ENCODE measurements at regions not wholly inside any gene's neighbourhood (a gene's known extent, or its start where the extent isn't known, plus 50 kb on each side); places are given as distances from the start of the nearest gene placed in this dataset.

GRCh38 chr10:6716516-6716915 is 136.4 kb upstream of the PRKCQ start:
- no peaks in the 10 kb centered on the region for H3K9me3 ChIP-seq (ENCODE audit: control insufficient read depth, insufficient read depth, low read depth, low read length)
- CTCF ChIA-PET: interaction anchor here (1.2 kb wide), 1 partner anchor 28 kb away, joined by 4 read pairs; no protein-coding TSS in a partner anchor
- TF ChIP-seq ZSCAN4 (tag by site-specific recombination; IDR thresholded peaks at IDR 0.05) (peak; percentile 69; the same call in 1 of the 2 replicates), ZNF664 (tag by site-specific recombination; IDR thresholded peaks at IDR 0.05) (no peak)
- H3K4me1 ChIP-seq (ENCODE audit: control insufficient read depth, insufficient read depth, low read length): no peaks in the 10 kb centered on the region
- no peaks in the 10 kb centered on the region for H3K36me3 ChIP-seq (ENCODE audit: control insufficient read depth in 2 of 2, insufficient read depth in 1 of 2, low read length in 2 of 2)
- H3K4me3 ChIP-seq (ENCODE audit: low read depth, low read length): no peak overlapping the region
- H3K27ac ChIP-seq (ENCODE audit: extremely low read depth, low read depth, low read length): no peak overlapping the region
- POLR2A ChIA-PET: no interaction called here

- no peak overlapping the region for H3K27ac ChIP-seq (ENCODE audit: extremely low read depth, low read depth, low read length)
- no peaks in the 10 kb centered on the region for H3K4me1 ChIP-seq (ENCODE audit: control insufficient read depth, insufficient read depth, low read length)
- no peak overlapping the region for H3K4me3 ChIP-seq (ENCODE audit: low read depth, low read length)
- H3K9me3 ChIP-seq (ENCODE audit: control insufficient read depth, insufficient read depth, low read depth, low read length): no peaks in the 10 kb centered on the region
- ChIA-PET POLR2A (no interaction called here), CTCF (no interaction called here)
- no peaks in the 10 kb centered on the region for H3K36me3 ChIP-seq (ENCODE audit: control insufficient read depth in 2 of 2, insufficient read depth in 1 of 2, low read length in 2 of 2)
- TF ChIP-seq REST (tag by site-specific recombination; IDR thresholded peaks at IDR 0.05): peak; percentile 87
- TF ChIP-seq ZNF18 (tag by site-specific recombination; IDR thresholded peaks at IDR 0.05): no peak
- TF ChIP-seq ZNF280D (tag by site-specific recombination; IDR thresholded peaks at IDR 0.05): no peak
- no peak for TF ChIP-seq ZNF302 (tag by site-specific recombination; IDR thresholded peaks at IDR 0.05; ENCODE audit: low read depth)
Measured at GRCh38 chr10:6713716-6714115, 133.6 kb upstream of the PRKCQ start.

- ChIA-PET CTCF (interaction anchor here (0.6 kb wide), 1 partner anchor 12 kb away, joined by 3 read pairs; no protein-coding TSS in a partner anchor), POLR2A (no interaction called here)
- TF ChIP-seq YY2 (tag by site-specific recombination; IDR thresholded peaks at IDR 0.05): no peak
- TF ChIP-seq REST (tag by site-specific recombination; IDR thresholded peaks at IDR 0.05): peak; percentile 36
- Histone ChIP-seq H3K4me3 (ENCODE audit: low read depth, low read length) (no peak overlapping the region), H3K36me3 (ENCODE audit: control insufficient read depth in 2 of 2, insufficient read depth in 1 of 2, low read length in 2 of 2) (no peaks in the 10 kb centered on the region), H3K4me1 (ENCODE audit: control insufficient read depth, insufficient read depth, low read length) (no peaks in the 10 kb centered on the region), H3K9me3 (ENCODE audit: control insufficient read depth, insufficient read depth, low read depth, low read length) (no peaks in the 10 kb centered on the region), H3K27ac (ENCODE audit: extremely low read depth, low read depth, low read length) (no peak overlapping the region)
Measured at GRCh38 chr10:6713120-6713519, 133.0 kb upstream of the PRKCQ start.

Measured in HEK293 (cell line).